ENCODE measurements at regions not wholly inside any gene's neighbourhood (a gene's known extent, or its start where the extent isn't known, plus 50 kb on each side); places are given as distances from the start of the nearest gene placed in this dataset.

- no peak overlapping the region for H3K4me3 ChIP-seq
- intact Hi-C loops (cut with DNase I), result no loop called here
- no peaks in the 10 kb centered on the region for H3K36me3 ChIP-seq
- H3K27me3 ChIP-seq, result no peaks in the 10 kb centered on the region
- no peak overlapping the region for H3K27ac ChIP-seq
- no peaks in the 10 kb centered on the region for H3K4me1 ChIP-seq (ENCODE audit: insufficient read depth)
- no peaks in the 10 kb centered on the region for H3K9me3 ChIP-seq
- no peak for TF ChIP-seq POLR2A (IDR thresholded peaks at IDR 0.05)
- TF ChIP-seq EP300 (IDR thresholded peaks at IDR 0.05), result no peak
- TF ChIP-seq, protein P1, sequence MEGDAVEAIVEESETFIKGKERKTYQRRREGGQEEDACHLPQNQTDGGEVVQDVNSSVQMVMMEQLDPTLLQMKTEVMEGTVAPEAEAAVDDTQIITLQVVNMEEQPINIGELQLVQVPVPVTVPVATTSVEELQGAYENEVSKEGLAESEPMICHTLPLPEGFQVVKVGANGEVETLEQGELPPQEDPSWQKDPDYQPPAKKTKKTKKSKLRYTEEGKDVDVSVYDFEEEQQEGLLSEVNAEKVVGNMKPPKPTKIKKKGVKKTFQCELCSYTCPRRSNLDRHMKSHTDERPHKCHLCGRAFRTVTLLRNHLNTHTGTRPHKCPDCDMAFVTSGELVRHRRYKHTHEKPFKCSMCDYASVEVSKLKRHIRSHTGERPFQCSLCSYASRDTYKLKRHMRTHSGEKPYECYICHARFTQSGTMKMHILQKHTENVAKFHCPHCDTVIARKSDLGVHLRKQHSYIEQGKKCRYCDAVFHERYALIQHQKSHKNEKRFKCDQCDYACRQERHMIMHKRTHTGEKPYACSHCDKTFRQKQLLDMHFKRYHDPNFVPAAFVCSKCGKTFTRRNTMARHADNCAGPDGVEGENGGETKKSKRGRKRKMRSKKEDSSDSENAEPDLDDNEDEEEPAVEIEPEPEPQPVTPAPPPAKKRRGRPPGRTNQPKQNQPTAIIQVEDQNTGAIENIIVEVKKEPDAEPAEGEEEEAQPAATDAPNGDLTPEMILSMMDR (IDR thresholded peaks at IDR 0.05), result no peak
- no peak for DNase-seq
These were observed 140.2 kb upstream of the FAM241A start for GRCh38 chr4:112005027-112005426.

- WGBS, 3 donors, result 52 to 61% (median 58%) methylated on average over 2 of the region's 2 CpGs
- intact Hi-C loops (cut with DNase I), result no loop called here
- H3K36me3 ChIP-seq, result no peaks in the 10 kb centered on the region
- DNase-seq, result no peak
- no peaks in the 10 kb centered on the region for H3K9me3 ChIP-seq
- H3K27me3 ChIP-seq, result no peaks in the 10 kb centered on the region
- H3K4me3 ChIP-seq, result no peak overlapping the region
- TF ChIP-seq, protein P1 (IDR thresholded peaks at IDR 0.05), result no peak
- no peak for TF ChIP-seq EP300 (IDR thresholded peaks at IDR 0.05)
- TF ChIP-seq POLR2A (IDR thresholded peaks at IDR 0.05), result no peak
- no peak overlapping the region for H3K27ac ChIP-seq
- H3K4me1 ChIP-seq (ENCODE audit: insufficient read depth), result no peaks in the 10 kb centered on the region
These were observed 137.9 kb upstream of the FAM241A start for GRCh38 chr4:112007391-112007790.

DNA sequence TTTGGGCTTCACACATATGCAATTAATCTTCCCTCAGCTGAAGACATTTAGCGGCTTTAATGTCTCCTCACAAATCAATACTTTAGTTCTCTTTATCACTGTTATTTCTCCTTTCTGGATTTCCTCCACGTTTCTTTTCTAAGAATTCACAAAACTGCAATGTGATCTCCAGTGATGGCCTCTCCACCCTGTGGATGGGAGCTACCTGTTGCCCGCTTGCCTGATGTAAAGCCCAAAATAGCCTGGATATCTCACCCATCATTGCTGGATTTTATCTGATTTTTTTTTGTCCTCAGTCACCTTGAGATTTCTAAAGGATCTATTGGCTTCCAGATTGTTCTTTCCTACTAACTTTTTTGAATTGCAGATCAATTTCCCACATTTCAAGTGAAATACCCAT lies 129.3 kb upstream of the FAM241A start:
- no peak for TF ChIP-seq EP300 (IDR thresholded peaks at IDR 0.05)
- H3K36me3 ChIP-seq, result no peaks in the 10 kb centered on the region
- H3K27me3 ChIP-seq, result no peaks in the 10 kb centered on the region
- intact Hi-C loops (cut with DNase I), result no loop called here
- no peak overlapping the region for H3K4me3 ChIP-seq
- WGBS, 3 donors, result 61 to 70% (median 70%) methylated on average over 3 of the region's 3 CpGs
- no peaks in the 10 kb centered on the region for H3K9me3 ChIP-seq
- no peaks in the 10 kb centered on the region for H3K4me1 ChIP-seq (ENCODE audit: insufficient read depth)
- H3K27ac ChIP-seq, result no peak overlapping the region
- DNase-seq, result no peak

GRCh38 chr4:112023402-112023950 lies 121.8 kb upstream of the FAM241A start:
- Histone ChIP-seq H3K36me3 (no peaks in the 10 kb centered on the region), H3K27ac (no peak overlapping the region), H3K9me3 (no peaks in the 10 kb centered on the region), H3K4me1 (ENCODE audit: insufficient read depth) (no peaks in the 10 kb centered on the region), H3K27me3 (no peaks in the 10 kb centered on the region), H3K4me3 (no peak overlapping the region)
- DNase-seq, result no peak
- 64 to 74% (median 67%) methylated on average over 2 of the region's 2 CpGs for WGBS, 3 donors
- intact Hi-C loops (cut with DNase I), result no loop called here
- no peak for TF ChIP-seq EP300 (IDR thresholded peaks at IDR 0.05)
- TF ChIP-seq, protein P1 (IDR thresholded peaks at IDR 0.05), result no peak
- TF ChIP-seq POLR2A (IDR thresholded peaks at IDR 0.05), result no peak

- Histone ChIP-seq H3K36me3 (no peaks in the 10 kb centered on the region), H3K4me3 (no peak overlapping the region), H3K27me3 (no peaks in the 10 kb centered on the region), H3K27ac (no peak overlapping the region), H3K9me3 (no peaks in the 10 kb centered on the region), H3K4me1 (ENCODE audit: insufficient read depth) (no peaks in the 10 kb centered on the region)
- TF ChIP-seq POLR2A (IDR thresholded peaks at IDR 0.05) (no peak), EP300 (IDR thresholded peaks at IDR 0.05) (no peak)
- TF ChIP-seq, protein P1 (IDR thresholded peaks at IDR 0.05), result no peak
- 79 to 95% (median 87%) methylated on average over 1 of the region's 1 CpG for WGBS, 3 donors
- intact Hi-C loops (cut with DNase I), result no loop called here
- no peak for DNase-seq
These were observed 119.2 kb upstream of the FAM241A start for GRCh38 chr4:112026058-112026457.
